H9 (cell line): ENCODE measurements at regions not wholly inside any gene's neighbourhood (a gene's known extent, or its start where the extent isn't known, plus 50 kb on each side); places are given as distances from the start of the nearest gene placed in this dataset.

Source experiments
- DNase-seq: peaks from one replicate; pipeline ENCODE4 v3.0.0-alpha.2; 2017
- H2AFZ ChIP-seq: one replicate; pipeline ENCODE4 v1.6.1; 2013; ENCODE audit warnings: mild to moderate bottlenecking, low read length, control low read depth, moderate library complexity
- H2AK5ac ChIP-seq: 2 replicates; pipeline ENCODE4 v1.6.1; 2013; ENCODE audit warnings: low read length, control low read depth, mixed read lengths; ENCODE audit not compliant: insufficient read length
- H2BK120ac ChIP-seq: one replicate; pipeline ENCODE4 v1.6.1; 2013; ENCODE audit warnings: low read depth, mild to moderate bottlenecking, low read length, control low read depth, inconsistent platforms; ENCODE audit not compliant: poor library complexity, severe bottlenecking
- H2BK12ac ChIP-seq: 2 replicates; pipeline ENCODE4 v1.6.1; 2013; ENCODE audit warnings: low read length, control low read depth, mixed read lengths, low read depth; ENCODE audit not compliant: insufficient read length
- H2BK15ac ChIP-seq: 2 replicates; pipeline ENCODE4 v1.6.1; 2013; ENCODE audit warnings: low read depth, low read length, control low read depth
- H2BK20ac ChIP-seq: one replicate; pipeline ENCODE4 v1.6.1; 2013; ENCODE audit warnings: low read depth, mild to moderate bottlenecking, low read length, control low read depth, inconsistent platforms; ENCODE audit not compliant: poor library complexity, severe bottlenecking
- H2BK5ac ChIP-seq: 2 replicates; pipeline ENCODE4 v1.6.1; 2013; ENCODE audit warnings: low read length, control low read depth, mixed read lengths; ENCODE audit not compliant: insufficient read length
- H3K14ac ChIP-seq: 2 replicates; pipeline ENCODE4 v1.6.1; 2013; ENCODE audit warnings: low read length, control low read depth; ENCODE audit not compliant: insufficient read depth
- H3K18ac ChIP-seq: 2 replicates; pipeline ENCODE4 v1.6.1; 2013; ENCODE audit warnings: low read depth, mild to moderate bottlenecking, mixed read lengths, low read length, control low read depth; ENCODE audit not compliant: insufficient read length
- H3K23ac ChIP-seq: 2 replicates; pipeline ENCODE4 v1.6.1; 2013; ENCODE audit warnings: low read length, control low read depth, mixed read lengths, low read depth; ENCODE audit not compliant: insufficient read length
- H3K23me2 ChIP-seq: 2 replicates; pipeline ENCODE4 v1.6.1; 2013; ENCODE audit warnings: low read depth, mild to moderate bottlenecking, mixed read lengths, low read length, control low read depth; ENCODE audit not compliant: insufficient read length, poor library complexity, severe bottlenecking
- H3K27ac ChIP-seq: 2 replicates; pipeline ENCODE4 v1.5.1; 2013; ENCODE audit warnings: low read length, control low read depth, mixed read lengths, low read depth; ENCODE audit not compliant: insufficient read length
- H3K27me3 ChIP-seq: 2 replicates; pipeline ENCODE4 v1.6.1; 2013; ENCODE audit warnings: low read length, control low read depth, inconsistent platforms; ENCODE audit not compliant: insufficient read depth
- H3K4ac ChIP-seq: 2 replicates; pipeline ENCODE4 v1.6.1; 2013; ENCODE audit warnings: low read depth, mild to moderate bottlenecking, control low read depth, inconsistent platforms, low read length, moderate library complexity
- H3K4me1 ChIP-seq: 2 replicates; pipeline ENCODE4 v1.6.1; 2013; ENCODE audit warnings: low read length, control low read depth, inconsistent platforms; ENCODE audit not compliant: insufficient read depth
- H3K4me2 ChIP-seq: 2 replicates; pipeline ENCODE4 v1.6.1; 2013; ENCODE audit warnings: low read length, control low read depth, mixed read lengths; ENCODE audit not compliant: insufficient read length, insufficient read depth
- H3K56ac ChIP-seq: 2 replicates; pipeline ENCODE4 v1.6.1; 2013; ENCODE audit warnings: low read depth, mild to moderate bottlenecking, mixed read lengths, low read length, control low read depth; ENCODE audit not compliant: insufficient read length
- H3K79me1 ChIP-seq: 2 replicates; pipeline ENCODE4 v1.6.1; 2013; ENCODE audit warnings: low read depth, mild to moderate bottlenecking, moderate library complexity, low read length, control low read depth, inconsistent platforms; ENCODE audit not compliant: insufficient read depth, poor library complexity, severe bottlenecking
- H3K79me2 ChIP-seq: 2 replicates; pipeline ENCODE4 v1.6.1; 2013; ENCODE audit warnings: low read length, control low read depth, inconsistent platforms; ENCODE audit not compliant: insufficient read depth
- H3K9ac ChIP-seq: 2 replicates; pipeline ENCODE4 v1.6.1; 2013; ENCODE audit warnings: low read length, control low read depth, mixed read lengths; ENCODE audit not compliant: insufficient read length; ENCODE audit errors: extremely low read depth
- H3K9me3 ChIP-seq: one replicate; pipeline ENCODE4 v1.6.1; 2013; ENCODE audit warnings: low read depth, low read length, inconsistent platforms; ENCODE audit not compliant: control insufficient read depth
- H3T11ph ChIP-seq: one replicate; pipeline ENCODE4 v1.6.1; 2013; ENCODE audit warnings: mild to moderate bottlenecking, low read length, control low read depth, inconsistent platforms
- H4K20me1 ChIP-seq: one replicate; pipeline ENCODE4 v1.6.1; 2013; ENCODE audit not compliant: control insufficient read depth, insufficient read length, insufficient read depth
- H4K5ac ChIP-seq: 2 replicates; pipeline ENCODE4 v1.6.1; 2013; ENCODE audit warnings: low read depth, mild to moderate bottlenecking, mixed read lengths, low read length, control low read depth; ENCODE audit not compliant: insufficient read length
- H4K8ac ChIP-seq: replicated peaks from 2 replicates; pipeline ENCODE4 v1.6.1; 2013; ENCODE audit warnings: low read length, control low read depth, mixed read lengths, low read depth; ENCODE audit not compliant: insufficient read length
- H4K91ac ChIP-seq: 2 replicates; pipeline ENCODE4 v1.6.1; 2013; ENCODE audit warnings: low read depth, mild to moderate bottlenecking, moderate library complexity, mixed read lengths, low read length, control low read depth; ENCODE audit not compliant: insufficient read length
- H3K27ac Mint-ChIP-seq, 3 experiments: 2 replicates in 2 of 3; 3 replicates in 1 of 3; pipeline ENCODE4 v1.8.0; 2020 to 2021; ENCODE audit warnings: mixed read lengths in 3 of 3, mild to moderate bottlenecking in 1 of 3, moderate library complexity in 1 of 3
- H3K27me3 Mint-ChIP-seq: 2 replicates; pipeline ENCODE4 v1.8.0; 2021; ENCODE audit warnings: low read depth, mild to moderate bottlenecking, moderate library complexity, mixed read lengths
- H3K36me3 Mint-ChIP-seq, 3 experiments: 2 replicates in 2 of 3; 3 replicates in 1 of 3; pipeline ENCODE4 v1.8.0; 2020 to 2021; ENCODE audit warnings: low read depth in 3 of 3, mixed read lengths in 3 of 3; ENCODE audit not compliant: insufficient read depth in 1 of 3
- H3K4me1 Mint-ChIP-seq, 2 experiments: 2 replicates each; pipeline ENCODE4 v1.8.0; 2020; ENCODE audit warnings: mixed read lengths in 2 of 2
- H3K4me3 Mint-ChIP-seq, 2 experiments: 2 replicates in 1 of 2; 3 replicates in 1 of 2; pipeline ENCODE4 v1.8.0; 2020 to 2021; ENCODE audit warnings: mild to moderate bottlenecking in 2 of 2, mixed read lengths in 2 of 2, moderate library complexity in 1 of 2
- H3K9me3 Mint-ChIP-seq, 2 experiments: 2 replicates in 1 of 2; 3 replicates in 1 of 2; pipeline ENCODE4 v1.8.0; 2020; ENCODE audit warnings: mild to moderate bottlenecking in 2 of 2, mixed read lengths in 2 of 2, moderate library complexity in 1 of 2
- WGBS: extraction: QIAGEN DNeasy Blood & Tissue Kit; methylation state at CpG from one replicate; pipeline ENCODE4 v1.1.7; 2013; ENCODE audit warnings: missing lambda C conversion rate, low lambda C conversion rate, mixed read lengths; ENCODE audit not compliant: insufficient read length; ENCODE audit errors: extremely low coverage; 5-methylcytosine and 5-hydroxymethylcytosine counted together
- TF ChIP-seq, protein P1 (sequence below): fragments of 200-600 bp; sonication (generic); conservative IDR thresholded peaks from 3 replicates; pipeline ENCODE4 v1.8.0; 2021; ENCODE audit warnings: antibody characterized with exemption, mild to moderate bottlenecking

DNA sequence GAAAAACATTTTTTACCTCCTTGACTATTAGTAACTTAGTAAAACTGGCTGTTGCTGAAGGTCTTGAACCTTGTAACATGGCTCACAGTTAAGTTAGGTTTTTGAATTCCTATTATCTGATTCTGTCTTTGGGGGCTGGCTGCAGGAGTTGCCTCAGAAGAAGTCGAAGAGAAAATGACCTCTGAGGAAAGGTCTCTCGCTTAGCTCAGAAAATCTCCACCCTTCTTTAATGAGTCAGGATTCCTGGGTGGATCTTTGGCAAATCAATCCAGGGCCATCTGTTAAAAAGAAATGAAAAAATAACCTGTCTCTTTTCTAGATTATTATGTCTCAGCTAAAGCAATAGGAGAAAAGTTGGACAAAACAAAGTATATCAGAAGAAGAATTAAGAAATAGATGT is 267.8 kb upstream of the SEMA3C start:
- no peak overlapping the region for H2BK20ac ChIP-seq
- Mint-ChIP-seq H3K27ac (no peak overlapping the region), H3K27me3 (no peaks in the 10 kb centered on the region), H3K4me3 (no peak overlapping the region), H3K36me3 (peaks cover 5 to 9% (median 7%) of the 10 kb centered on the region in 3 experiments), H3K9me3 (peaks cover 8% of the 10 kb centered on the region in 2 experiments; a peak in 4 of 5 replicates), H3K4me1 (no peaks in the 10 kb centered on the region)
- no peak overlapping the region for H2BK120ac ChIP-seq
- TF ChIP-seq, protein P1, sequence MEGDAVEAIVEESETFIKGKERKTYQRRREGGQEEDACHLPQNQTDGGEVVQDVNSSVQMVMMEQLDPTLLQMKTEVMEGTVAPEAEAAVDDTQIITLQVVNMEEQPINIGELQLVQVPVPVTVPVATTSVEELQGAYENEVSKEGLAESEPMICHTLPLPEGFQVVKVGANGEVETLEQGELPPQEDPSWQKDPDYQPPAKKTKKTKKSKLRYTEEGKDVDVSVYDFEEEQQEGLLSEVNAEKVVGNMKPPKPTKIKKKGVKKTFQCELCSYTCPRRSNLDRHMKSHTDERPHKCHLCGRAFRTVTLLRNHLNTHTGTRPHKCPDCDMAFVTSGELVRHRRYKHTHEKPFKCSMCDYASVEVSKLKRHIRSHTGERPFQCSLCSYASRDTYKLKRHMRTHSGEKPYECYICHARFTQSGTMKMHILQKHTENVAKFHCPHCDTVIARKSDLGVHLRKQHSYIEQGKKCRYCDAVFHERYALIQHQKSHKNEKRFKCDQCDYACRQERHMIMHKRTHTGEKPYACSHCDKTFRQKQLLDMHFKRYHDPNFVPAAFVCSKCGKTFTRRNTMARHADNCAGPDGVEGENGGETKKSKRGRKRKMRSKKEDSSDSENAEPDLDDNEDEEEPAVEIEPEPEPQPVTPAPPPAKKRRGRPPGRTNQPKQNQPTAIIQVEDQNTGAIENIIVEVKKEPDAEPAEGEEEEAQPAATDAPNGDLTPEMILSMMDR: no peak
- no peak overlapping the region for H3K23ac ChIP-seq
- H2BK5ac ChIP-seq: no peak overlapping the region
- no peaks in the 10 kb centered on the region for H3K23me2 ChIP-seq
- H3K18ac ChIP-seq: no peak overlapping the region
- no peaks in the 10 kb centered on the region for H4K20me1 ChIP-seq
- H3K14ac ChIP-seq: no peak overlapping the region
- H3K56ac ChIP-seq: no peak overlapping the region
- no peaks in the 10 kb centered on the region for H3K79me2 ChIP-seq
- H2BK12ac ChIP-seq: no peak overlapping the region
- no peaks in the 10 kb centered on the region for H3K79me1 ChIP-seq
- H3K27ac ChIP-seq: no peak overlapping the region
- no peak overlapping the region for H3T11ph ChIP-seq
- H2AK5ac ChIP-seq: no peak overlapping the region
- no peak overlapping the region for H4K8ac ChIP-seq
- DNase-seq: no peak
- H2AFZ ChIP-seq: no peak overlapping the region
- no peak overlapping the region for H3K9ac ChIP-seq
- no peak overlapping the region for H4K5ac ChIP-seq
- H3K4me1 ChIP-seq: no peaks in the 10 kb centered on the region
- no peak overlapping the region for H2BK15ac ChIP-seq
- H3K4ac ChIP-seq: no peak overlapping the region
- H3K27me3 ChIP-seq: no peaks in the 10 kb centered on the region
- no CpG with 5 or more reads among the region's 2 CpGs for WGBS
- peaks cover 4% of the 10 kb centered on the region for H3K9me3 ChIP-seq
- H4K91ac ChIP-seq: no peak overlapping the region
- H3K4me2 ChIP-seq: no peak overlapping the region
